Peyer's patch (tissue), 4 donors: ENCODE measurements at regions not wholly inside any gene's neighbourhood (a gene's known extent, or its start where the extent isn't known, plus 50 kb on each side); places are given as distances from the start of the nearest gene placed in this dataset.
A peak's percentile ranks its signal among the peaks of the same experiment; 100 is the strongest.

Experiments
- DNase-seq, 3 donors: peaks; one replicate each; pipeline ENCODE4 v3.0.0-alpha.2; 2017 to 2019
- H3K27ac ChIP-seq, 4 donors: fragments of 200-600 bp; sonication (generic); one replicate each; pipeline ENCODE4 v1.5.1; 2016 to 2019
- H3K27me3 ChIP-seq, 2 donors: fragments of 200-600 bp; sonication (generic); one replicate each; pipeline ENCODE4 v1.5.1; 2019
- H3K36me3 ChIP-seq, 3 donors: fragments of 200-600 bp; sonication (generic); one replicate each; pipeline ENCODE4 v1.5.1; 2016 to 2019
- H3K4me1 ChIP-seq, 4 donors: fragments of 200-600 bp; sonication (generic); one replicate each; pipeline ENCODE4 v1.5.1; 2016 to 2019
- H3K4me3 ChIP-seq, 4 donors: fragments of 200-600 bp; sonication (generic); 1 replicate in 3 of 4; 2 replicates in 1 of 4; pipeline ENCODE4 v1.5.1; 2016 to 2019; ENCODE audit warnings: mild to moderate bottlenecking in 1 of 4
- H3K9me3 ChIP-seq, 4 donors: fragments of 200-600 bp; sonication (generic); one replicate each; pipeline ENCODE4 v1.5.1; 2016 to 2019; ENCODE audit warnings: mild to moderate bottlenecking in 1 of 4
- CTCF ChIP-seq, 6 experiments: fragments of 450-650 bp in 4 of 6; fragments of 200-600 bp in 2 of 6; sonication (generic) in 1 of 6; IDR thresholded peaks; one replicate each; pipeline ENCODE4 v1.5.1; 2017 to 2019; ENCODE audit warnings: antibody characterized with exemption in 6 of 6, mild to moderate bottlenecking in 3 of 6, moderate library complexity in 1 of 6
- POLR2A ChIP-seq, 2 donors: fragments of 450-650 bp; IDR thresholded peaks; one replicate each; pipeline ENCODE4 v1.5.1; 2017; ENCODE audit warnings: antibody characterized with exemption in 2 of 2, mild to moderate bottlenecking in 2 of 2, moderate library complexity in 2 of 2

GRCh38 chr17:77322514-77323412 is 182.0 kb downstream of the SEC14L1 start:
- TF ChIP-seq POLR2A (IDR thresholded peaks at IDR 0.05): no peak
- no peak for TF ChIP-seq CTCF (IDR thresholded peaks at IDR 0.05)
- DNase-seq: peak; percentile 66 to 87 (median 74)
- Histone ChIP-seq H3K27me3 (no peaks in the 10 kb centered on the region), H3K9me3 (no peaks in the 10 kb centered on the region), H3K4me3 (peak overlapping the region; percentile 2 to 35 (median 9)), H3K4me1 (peaks cover 12 to 90% (median 55%) of the 10 kb centered on the region in 4 donors), H3K27ac (peak overlapping the region; percentile 73 to 91 (median 82)), H3K36me3 (no peaks in the 10 kb centered on the region)

DNA sequence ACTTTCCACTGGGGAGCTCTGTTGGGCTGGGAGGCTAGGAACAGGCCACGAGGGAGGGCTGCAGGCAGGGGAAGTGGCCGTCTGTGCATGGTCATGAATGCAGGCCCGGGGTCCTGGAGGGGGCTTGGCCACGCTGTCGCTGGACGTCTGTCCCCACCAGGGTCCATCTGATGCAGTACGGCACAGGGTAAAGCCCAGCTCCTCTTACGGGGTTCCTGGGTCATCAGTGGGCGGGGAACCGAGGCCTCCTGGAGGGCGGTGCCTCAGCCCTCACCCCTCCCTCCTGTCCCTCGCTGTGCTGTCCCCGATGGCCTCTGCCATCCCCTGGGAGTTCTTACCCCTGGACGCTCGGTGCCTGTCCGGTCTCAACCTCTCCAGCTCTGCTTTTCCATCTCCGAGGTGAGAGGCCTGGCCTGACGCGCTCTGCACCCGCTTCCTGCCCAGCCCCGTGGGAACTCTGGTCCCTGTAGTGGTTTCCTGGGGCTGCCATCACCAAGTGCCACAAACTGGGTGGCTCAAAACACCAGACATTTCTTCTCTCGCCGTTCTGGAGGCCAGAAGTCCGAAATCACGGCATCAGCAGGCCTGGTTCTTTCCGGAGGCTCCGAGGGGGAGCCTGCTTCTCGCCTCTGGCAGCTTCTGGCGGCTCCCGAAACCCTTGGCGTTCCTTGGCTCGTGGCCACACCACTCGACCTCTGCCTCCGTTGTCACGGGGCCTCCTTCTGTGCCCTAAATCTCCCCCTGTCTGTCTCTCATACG is 182.8 kb downstream of the SEC14L1 start:
- TF ChIP-seq CTCF (IDR thresholded peaks at IDR 0.05) (no peak), POLR2A (IDR thresholded peaks at IDR 0.05) (no peak)
- Histone ChIP-seq H3K4me3 (peak overlapping the region in 1 of 4 donors; percentile 35), H3K36me3 (no peaks in the 10 kb centered on the region), H3K27me3 (no peaks in the 10 kb centered on the region), H3K27ac (peak overlapping the region; percentile 73 to 91 (median 82)), H3K4me1 (peaks cover 12 to 85% (median 55%) of the 10 kb centered on the region in 4 donors), H3K9me3 (no peaks in the 10 kb centered on the region)
- DNase-seq: peak; percentile 55 to 81 (median 75)

GRCh38 chr17:77324227-77324626 is 183.5 kb downstream of the SEC14L1 start:
- Histone ChIP-seq H3K27me3 (no peaks in the 10 kb centered on the region), H3K4me3 (no peak overlapping the region)
- peak; percentile 14 to 46 (median 45) for DNase-seq

DNA sequence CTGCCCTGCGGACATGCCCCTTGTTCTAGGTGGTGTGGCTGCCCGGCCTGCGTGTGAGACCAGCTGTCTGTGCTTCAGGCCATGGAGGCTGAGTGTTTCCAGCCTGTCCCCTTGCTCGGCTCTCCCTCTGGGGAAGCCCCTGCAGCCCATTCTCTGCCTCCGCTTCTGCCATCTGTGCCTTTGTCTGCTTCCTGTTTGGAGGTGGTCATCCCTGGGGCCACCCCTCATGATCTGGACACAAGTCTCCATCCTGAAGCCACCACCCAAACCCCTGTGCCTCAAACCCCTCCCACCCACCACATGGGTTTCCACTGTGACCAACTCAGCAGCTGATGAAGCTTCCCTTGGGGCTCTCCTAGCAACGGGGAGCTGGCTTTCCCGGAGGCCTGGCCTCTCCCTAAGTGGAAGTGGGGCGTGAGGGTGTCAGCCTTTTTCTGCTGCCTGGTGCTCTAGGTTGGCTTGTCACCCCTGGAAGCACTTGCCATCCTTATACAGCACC is 184.9 kb downstream of the SEC14L1 start:
- DNase-seq: peak in 2 of 3 donors; percentile 40 to 58
- TF ChIP-seq CTCF (IDR thresholded peaks at IDR 0.05) (no peak), POLR2A (IDR thresholded peaks at IDR 0.05) (no peak)

More at GRCh38 chr17:77324227-77324626, 183.5 kb downstream of the SEC14L1 start:
- peaks cover 12 to 84% (median 53%) of the 10 kb centered on the region in 4 donors for H3K4me1 ChIP-seq
- peak overlapping the region; percentile 73 to 91 (median 82) for H3K27ac ChIP-seq
- no peak for TF ChIP-seq CTCF (IDR thresholded peaks at IDR 0.05)
- no peak for TF ChIP-seq POLR2A (IDR thresholded peaks at IDR 0.05)
- H3K36me3 ChIP-seq: no peaks in the 10 kb centered on the region
- H3K9me3 ChIP-seq: no peaks in the 10 kb centered on the region

GRCh38 chr17:77326076-77326591 is 185.4 kb downstream of the SEC14L1 start:
- no peaks in the 10 kb centered on the region for H3K27me3 ChIP-seq
- no peaks in the 10 kb centered on the region for H3K36me3 ChIP-seq
- H3K4me3 ChIP-seq: no peak overlapping the region
- peaks cover 12 to 85% (median 45%) of the 10 kb centered on the region in 4 donors for H3K4me1 ChIP-seq
- no peak for TF ChIP-seq POLR2A (IDR thresholded peaks at IDR 0.05)
- no peak for TF ChIP-seq CTCF (IDR thresholded peaks at IDR 0.05)
- DNase-seq: peak; percentile 34 to 69 (median 48)
- no peaks in the 10 kb centered on the region for H3K9me3 ChIP-seq
- peak overlapping the region; percentile 45 to 91 (median 82) for H3K27ac ChIP-seq

More for the DNA sequence above, 184.9 kb downstream of the SEC14L1 start:
- peaks cover 12 to 85% (median 45%) of the 10 kb centered on the region in 4 donors for H3K4me1 ChIP-seq
- peak overlapping the region in 1 of 4 donors; percentile 10 for H3K4me3 ChIP-seq
- peak overlapping the region; percentile 45 to 91 (median 82) for H3K27ac ChIP-seq
- H3K27me3 ChIP-seq: no peaks in the 10 kb centered on the region
- H3K9me3 ChIP-seq: no peaks in the 10 kb centered on the region
- no peaks in the 10 kb centered on the region for H3K36me3 ChIP-seq
